Testis (tissue), 2 donors: ENCODE measurements at regions not wholly inside any gene's neighbourhood (a gene's known extent, or its start where the extent isn't known, plus 50 kb on each side); places are given as distances from the start of the nearest gene placed in this dataset.

Experiments
- POLR2A ChIP-seq: fragments of 450-650 bp; IDR thresholded peaks from one replicate; pipeline ENCODE4 v1.6.1; 2017; ENCODE audit warnings: antibody characterized with exemption, mild to moderate bottlenecking, moderate library complexity
- TF ChIP-seq, protein P1 (sequence below), 3 experiments: fragments of 450-650 bp in 2 of 3; fragments of 200-600 bp in 1 of 3; sonication (generic) in 1 of 3; IDR thresholded peaks; one replicate each; pipeline ENCODE4 v1.5.1; 2016 to 2019; ENCODE audit warnings: antibody characterized with exemption in 3 of 3, mild to moderate bottlenecking in 2 of 3, moderate library complexity in 1 of 3

DNA sequence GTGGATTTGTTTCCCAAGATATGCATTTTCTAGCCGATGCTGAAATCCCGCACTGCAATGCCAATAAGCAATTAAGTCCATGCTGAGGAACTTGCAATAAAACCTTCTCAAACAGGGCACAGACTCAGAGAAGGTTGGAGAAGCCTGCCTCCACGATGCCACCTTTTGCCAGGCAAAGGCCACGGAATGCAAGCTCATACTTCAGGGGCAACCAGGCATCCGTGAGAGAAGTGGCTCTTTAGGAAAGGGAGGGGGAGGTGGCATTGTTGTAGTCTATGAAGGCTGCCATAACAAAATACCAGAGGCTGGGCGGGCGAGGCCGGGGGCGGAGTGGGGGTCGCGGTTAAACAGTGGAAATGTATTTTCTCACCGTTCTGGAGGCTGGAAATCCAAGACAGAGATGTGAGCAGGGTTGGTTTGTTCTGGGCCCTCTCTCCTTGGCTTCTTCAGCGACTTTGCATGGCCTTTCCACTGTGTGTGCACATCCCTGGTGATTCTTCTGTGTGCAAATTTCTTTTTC lies 689.5 kb downstream of the VRK1 start:
- TF ChIP-seq, protein P1, sequence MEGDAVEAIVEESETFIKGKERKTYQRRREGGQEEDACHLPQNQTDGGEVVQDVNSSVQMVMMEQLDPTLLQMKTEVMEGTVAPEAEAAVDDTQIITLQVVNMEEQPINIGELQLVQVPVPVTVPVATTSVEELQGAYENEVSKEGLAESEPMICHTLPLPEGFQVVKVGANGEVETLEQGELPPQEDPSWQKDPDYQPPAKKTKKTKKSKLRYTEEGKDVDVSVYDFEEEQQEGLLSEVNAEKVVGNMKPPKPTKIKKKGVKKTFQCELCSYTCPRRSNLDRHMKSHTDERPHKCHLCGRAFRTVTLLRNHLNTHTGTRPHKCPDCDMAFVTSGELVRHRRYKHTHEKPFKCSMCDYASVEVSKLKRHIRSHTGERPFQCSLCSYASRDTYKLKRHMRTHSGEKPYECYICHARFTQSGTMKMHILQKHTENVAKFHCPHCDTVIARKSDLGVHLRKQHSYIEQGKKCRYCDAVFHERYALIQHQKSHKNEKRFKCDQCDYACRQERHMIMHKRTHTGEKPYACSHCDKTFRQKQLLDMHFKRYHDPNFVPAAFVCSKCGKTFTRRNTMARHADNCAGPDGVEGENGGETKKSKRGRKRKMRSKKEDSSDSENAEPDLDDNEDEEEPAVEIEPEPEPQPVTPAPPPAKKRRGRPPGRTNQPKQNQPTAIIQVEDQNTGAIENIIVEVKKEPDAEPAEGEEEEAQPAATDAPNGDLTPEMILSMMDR (IDR thresholded peaks at IDR 0.05) = no peak
- no peak for TF ChIP-seq POLR2A
